ENCODE measurements at regions not wholly inside any gene's neighbourhood (a gene's known extent, or its start where the extent isn't known, plus 50 kb on each side); places are given as distances from the start of the nearest gene placed in this dataset.

- H3K27me3 ChIP-seq (replicated peaks; ENCODE audit: control insufficient read depth, insufficient read depth, low read length, poor library complexity, severe bottlenecking), result no peaks in the 10 kb centered on the region
- H3K4me3 ChIP-seq (ENCODE audit: insufficient read depth, low read depth, low read length, poor library complexity, severe bottlenecking), result no peak overlapping the region
- DNase-seq, result no peak
- H3K27ac ChIP-seq (ENCODE audit: insufficient read depth, low read length, poor library complexity, severe bottlenecking), result no peak overlapping the region
- H3K9me3 ChIP-seq (ENCODE audit: control insufficient read depth, low read length), result no peaks in the 10 kb centered on the region
- no peaks in the 10 kb centered on the region for H3K36me3 ChIP-seq (ENCODE audit: control insufficient read depth, insufficient read depth, low read length)
- H3K4me1 ChIP-seq (ENCODE audit: control insufficient read depth, insufficient read depth, low read length, poor library complexity, severe bottlenecking), result no peaks in the 10 kb centered on the region
Measured at GRCh38 chr10:94213980-94214379, 148.8 kb downstream of the NOC3L start.

GRCh38 chr10:94214481-94214893 is 148.3 kb downstream of the NOC3L start:
- no peaks in the 10 kb centered on the region for H3K9me3 ChIP-seq (ENCODE audit: control insufficient read depth, low read length)
- no peaks in the 10 kb centered on the region for H3K4me1 ChIP-seq (ENCODE audit: control insufficient read depth, insufficient read depth, low read length, poor library complexity, severe bottlenecking)
- H3K36me3 ChIP-seq (ENCODE audit: control insufficient read depth, insufficient read depth, low read length), result no peaks in the 10 kb centered on the region
- DNase-seq, result no peak
- H3K27ac ChIP-seq (ENCODE audit: insufficient read depth, low read length, poor library complexity, severe bottlenecking), result no peak overlapping the region
- no peaks in the 10 kb centered on the region for H3K27me3 ChIP-seq (replicated peaks; ENCODE audit: control insufficient read depth, insufficient read depth, low read length, poor library complexity, severe bottlenecking)
- no peak overlapping the region for H3K4me3 ChIP-seq (ENCODE audit: insufficient read depth, low read depth, low read length, poor library complexity, severe bottlenecking)

DNA sequence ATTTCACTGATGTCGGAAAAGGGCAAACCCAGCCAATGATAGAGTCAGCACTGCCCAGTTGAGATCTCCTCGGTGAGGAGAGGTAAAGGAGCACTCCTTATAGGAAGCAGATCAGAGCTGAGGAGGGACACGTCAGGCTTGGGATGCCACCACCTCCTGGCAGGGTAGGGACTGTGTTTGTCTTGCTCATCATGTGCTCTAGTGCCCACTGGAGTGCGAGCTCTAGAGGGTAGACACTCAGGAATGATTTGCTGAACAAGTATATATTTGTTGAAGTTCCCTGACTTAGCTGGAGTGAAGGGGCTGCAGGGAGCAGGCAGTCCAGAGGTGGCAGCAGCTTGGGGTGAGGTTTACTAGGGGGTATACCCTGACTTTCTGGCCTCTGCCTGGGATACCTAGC is 146.5 kb downstream of the NOC3L start:
- no peaks in the 10 kb centered on the region for H3K36me3 ChIP-seq (ENCODE audit: control insufficient read depth, insufficient read depth, low read length)
- no peaks in the 10 kb centered on the region for H3K9me3 ChIP-seq (ENCODE audit: control insufficient read depth, low read length)
- no peaks in the 10 kb centered on the region for H3K27me3 ChIP-seq (replicated peaks; ENCODE audit: control insufficient read depth, insufficient read depth, low read length, poor library complexity, severe bottlenecking)
- H3K27ac ChIP-seq (ENCODE audit: insufficient read depth, low read length, poor library complexity, severe bottlenecking), result no peak overlapping the region
- DNase-seq, result no peak
- no peak overlapping the region for H3K4me3 ChIP-seq (ENCODE audit: insufficient read depth, low read depth, low read length, poor library complexity, severe bottlenecking)
- no peaks in the 10 kb centered on the region for H3K4me1 ChIP-seq (ENCODE audit: control insufficient read depth, insufficient read depth, low read length, poor library complexity, severe bottlenecking)

DNA sequence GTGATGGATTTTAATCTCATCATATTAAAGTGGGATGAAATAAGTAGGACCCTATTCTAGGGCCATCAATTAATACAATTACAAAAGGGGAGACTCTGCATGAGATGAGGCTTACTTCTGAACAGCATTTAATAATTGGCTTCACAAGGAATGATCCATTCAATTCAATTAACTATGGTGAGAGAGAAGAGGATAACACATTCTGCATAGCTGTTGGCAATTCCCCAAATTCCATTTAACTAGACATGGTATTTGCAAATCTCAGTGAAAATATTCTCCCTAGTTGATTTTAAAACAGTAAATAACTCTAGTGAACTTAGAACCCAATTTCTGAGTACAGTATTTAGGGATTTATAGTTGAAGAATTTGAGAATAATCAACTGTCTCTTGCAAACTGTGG is 145.3 kb downstream of the NOC3L start:
- no peak overlapping the region for H3K4me3 ChIP-seq (ENCODE audit: insufficient read depth, low read depth, low read length, poor library complexity, severe bottlenecking)
- H3K27ac ChIP-seq (ENCODE audit: insufficient read depth, low read length, poor library complexity, severe bottlenecking), result no peak overlapping the region
- H3K36me3 ChIP-seq (ENCODE audit: control insufficient read depth, insufficient read depth, low read length), result no peaks in the 10 kb centered on the region
- H3K4me1 ChIP-seq (ENCODE audit: control insufficient read depth, insufficient read depth, low read length, poor library complexity, severe bottlenecking), result no peaks in the 10 kb centered on the region
- H3K9me3 ChIP-seq (ENCODE audit: control insufficient read depth, low read length), result no peaks in the 10 kb centered on the region
- no peaks in the 10 kb centered on the region for H3K27me3 ChIP-seq (replicated peaks; ENCODE audit: control insufficient read depth, insufficient read depth, low read length, poor library complexity, severe bottlenecking)
- DNase-seq, result no peak

GRCh38 chr10:94218493-94219183 is 144.1 kb downstream of the NOC3L start:
- Histone ChIP-seq H3K27me3 (replicated peaks; ENCODE audit: control insufficient read depth, insufficient read depth, low read length, poor library complexity, severe bottlenecking) (no peaks in the 10 kb centered on the region), H3K4me3 (ENCODE audit: insufficient read depth, low read depth, low read length, poor library complexity, severe bottlenecking) (no peak overlapping the region), H3K9me3 (ENCODE audit: control insufficient read depth, low read length) (no peaks in the 10 kb centered on the region), H3K36me3 (ENCODE audit: control insufficient read depth, insufficient read depth, low read length) (no peaks in the 10 kb centered on the region), H3K4me1 (ENCODE audit: control insufficient read depth, insufficient read depth, low read length, poor library complexity, severe bottlenecking) (no peaks in the 10 kb centered on the region), H3K27ac (ENCODE audit: insufficient read depth, low read length, poor library complexity, severe bottlenecking) (no peak overlapping the region)
- DNase-seq, result no peak

DNA sequence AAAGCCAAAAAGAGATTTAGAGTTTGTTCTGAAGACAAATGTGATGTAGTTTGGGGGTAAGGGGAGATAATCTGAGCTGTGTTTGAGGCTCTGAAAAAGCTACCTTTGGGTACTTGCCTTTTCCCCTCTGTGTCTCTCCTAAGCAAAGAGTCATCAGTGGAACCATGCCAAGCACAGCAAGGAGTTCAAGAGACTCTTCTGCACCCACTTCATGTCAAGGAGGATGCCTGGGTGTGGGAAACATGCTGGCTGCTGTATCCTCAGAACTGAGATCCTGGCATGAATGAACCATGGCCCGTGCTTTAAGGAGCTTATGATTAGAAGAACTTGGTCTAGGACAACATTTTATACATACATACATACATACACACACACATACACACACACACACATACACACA is 142.9 kb downstream of the NOC3L start:
- Histone ChIP-seq H3K9me3 (ENCODE audit: control insufficient read depth, low read length) (no peaks in the 10 kb centered on the region), H3K27me3 (replicated peaks; ENCODE audit: control insufficient read depth, insufficient read depth, low read length, poor library complexity, severe bottlenecking) (no peaks in the 10 kb centered on the region), H3K4me1 (ENCODE audit: control insufficient read depth, insufficient read depth, low read length, poor library complexity, severe bottlenecking) (no peaks in the 10 kb centered on the region), H3K27ac (ENCODE audit: insufficient read depth, low read length, poor library complexity, severe bottlenecking) (no peak overlapping the region), H3K36me3 (ENCODE audit: control insufficient read depth, insufficient read depth, low read length) (no peaks in the 10 kb centered on the region), H3K4me3 (ENCODE audit: insufficient read depth, low read depth, low read length, poor library complexity, severe bottlenecking) (no peak overlapping the region)
- DNase-seq, result no peak

DNA sequence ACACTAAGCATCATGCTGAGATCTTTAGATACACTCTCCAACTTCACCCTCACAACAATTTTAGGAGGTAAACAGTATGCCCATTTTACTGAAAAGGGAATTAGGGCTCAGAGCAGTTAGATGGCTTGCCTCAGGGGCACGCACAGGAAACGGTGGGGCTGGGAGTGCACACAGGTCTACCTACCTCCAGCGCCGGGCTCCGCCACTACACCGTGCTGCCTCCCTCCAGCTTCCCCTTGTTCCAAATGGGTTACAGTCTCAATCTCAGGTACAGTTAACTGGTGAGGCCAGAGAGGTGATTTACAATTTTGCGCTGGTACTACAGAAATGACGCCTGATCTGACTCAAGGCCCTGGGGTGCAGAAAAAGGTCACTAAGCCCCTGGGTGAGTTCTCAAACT is 142.0 kb downstream of the NOC3L start:
- H3K4me3 ChIP-seq (ENCODE audit: insufficient read depth, low read depth, low read length, poor library complexity, severe bottlenecking), result no peak overlapping the region
- H3K36me3 ChIP-seq (ENCODE audit: control insufficient read depth, insufficient read depth, low read length), result no peaks in the 10 kb centered on the region
- DNase-seq, result no peak
- no peaks in the 10 kb centered on the region for H3K4me1 ChIP-seq (ENCODE audit: control insufficient read depth, insufficient read depth, low read length, poor library complexity, severe bottlenecking)
- H3K27me3 ChIP-seq (replicated peaks; ENCODE audit: control insufficient read depth, insufficient read depth, low read length, poor library complexity, severe bottlenecking), result no peaks in the 10 kb centered on the region
- no peak overlapping the region for H3K27ac ChIP-seq (ENCODE audit: insufficient read depth, low read length, poor library complexity, severe bottlenecking)
- no peaks in the 10 kb centered on the region for H3K9me3 ChIP-seq (ENCODE audit: control insufficient read depth, low read length)

GRCh38 chr10:94223702-94224370 is 138.9 kb downstream of the NOC3L start:
- H3K27ac ChIP-seq (ENCODE audit: insufficient read depth, low read length, poor library complexity, severe bottlenecking), result no peak overlapping the region
- no peaks in the 10 kb centered on the region for H3K4me1 ChIP-seq (ENCODE audit: control insufficient read depth, insufficient read depth, low read length, poor library complexity, severe bottlenecking)
- no peaks in the 10 kb centered on the region for H3K27me3 ChIP-seq (replicated peaks; ENCODE audit: control insufficient read depth, insufficient read depth, low read length, poor library complexity, severe bottlenecking)
- no peaks in the 10 kb centered on the region for H3K36me3 ChIP-seq (ENCODE audit: control insufficient read depth, insufficient read depth, low read length)
- DNase-seq, result no peak
- H3K4me3 ChIP-seq (ENCODE audit: insufficient read depth, low read depth, low read length, poor library complexity, severe bottlenecking), result no peak overlapping the region
- no peaks in the 10 kb centered on the region for H3K9me3 ChIP-seq (ENCODE audit: control insufficient read depth, low read length)

DNA sequence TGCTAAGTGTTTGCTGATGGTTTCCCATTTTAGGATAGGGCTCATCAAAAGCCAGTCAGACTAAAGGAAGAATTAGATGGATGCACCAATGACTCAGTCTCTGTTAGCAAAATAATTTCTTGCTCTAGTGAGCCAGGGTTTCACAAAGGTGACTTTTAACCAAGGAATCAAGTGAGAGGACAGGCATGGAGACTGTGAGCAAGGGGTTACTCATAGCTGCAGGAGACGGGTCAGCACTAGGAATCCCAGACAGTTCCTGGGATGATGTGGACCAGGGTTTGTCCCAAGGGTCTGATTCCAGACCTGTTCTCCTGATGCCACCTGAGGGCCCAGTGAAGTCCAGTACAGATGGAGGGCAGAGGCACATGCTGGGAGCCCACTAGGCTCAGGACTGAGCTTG is 138.1 kb downstream of the NOC3L start:
- H3K4me3 ChIP-seq (ENCODE audit: insufficient read depth, low read depth, low read length, poor library complexity, severe bottlenecking), result no peak overlapping the region
- no peaks in the 10 kb centered on the region for H3K27me3 ChIP-seq (replicated peaks; ENCODE audit: control insufficient read depth, insufficient read depth, low read length, poor library complexity, severe bottlenecking)
- H3K36me3 ChIP-seq (ENCODE audit: control insufficient read depth, insufficient read depth, low read length), result no peaks in the 10 kb centered on the region
- no peak overlapping the region for H3K27ac ChIP-seq (ENCODE audit: insufficient read depth, low read length, poor library complexity, severe bottlenecking)
- DNase-seq, result no peak
- H3K9me3 ChIP-seq (ENCODE audit: control insufficient read depth, low read length), result no peaks in the 10 kb centered on the region
- no peaks in the 10 kb centered on the region for H3K4me1 ChIP-seq (ENCODE audit: control insufficient read depth, insufficient read depth, low read length, poor library complexity, severe bottlenecking)

- H3K4me3 ChIP-seq (ENCODE audit: insufficient read depth, low read depth, low read length, poor library complexity, severe bottlenecking), result no peak overlapping the region
- H3K27me3 ChIP-seq (replicated peaks; ENCODE audit: control insufficient read depth, insufficient read depth, low read length, poor library complexity, severe bottlenecking), result no peaks in the 10 kb centered on the region
- H3K4me1 ChIP-seq (ENCODE audit: control insufficient read depth, insufficient read depth, low read length, poor library complexity, severe bottlenecking), result no peaks in the 10 kb centered on the region
- no peaks in the 10 kb centered on the region for H3K9me3 ChIP-seq (ENCODE audit: control insufficient read depth, low read length)
- H3K27ac ChIP-seq (ENCODE audit: insufficient read depth, low read length, poor library complexity, severe bottlenecking), result no peak overlapping the region
- no peak for DNase-seq
- H3K36me3 ChIP-seq (ENCODE audit: control insufficient read depth, insufficient read depth, low read length), result no peaks in the 10 kb centered on the region
Measured at GRCh38 chr10:94225589-94225988, 137.2 kb downstream of the NOC3L start.
